Erythroblast (primary cell): ENCODE measurements at regions not wholly inside any gene's neighbourhood (a gene's known extent, or its start where the extent isn't known, plus 50 kb on each side); places are given as distances from the start of the nearest gene placed in this dataset.

Source experiments
- DNase-seq, 2 experiments: peaks; one replicate each; lab custom pipeline; 2025; lab: John Stamatoyannopoulos, UW
- GATA1 ChIP-seq: IDR thresholded peaks from 2 replicates; pipeline ENCODE4 v1.6.1; 2011; ENCODE audit warnings: low read depth, mild to moderate bottlenecking, control low read depth, low read length, moderate library complexity
- POLR2A ChIP-seq: IDR thresholded peaks from 2 replicates; pipeline ENCODE4 v1.6.1; 2011; ENCODE audit warnings: mild to moderate bottlenecking, low read length

DNA sequence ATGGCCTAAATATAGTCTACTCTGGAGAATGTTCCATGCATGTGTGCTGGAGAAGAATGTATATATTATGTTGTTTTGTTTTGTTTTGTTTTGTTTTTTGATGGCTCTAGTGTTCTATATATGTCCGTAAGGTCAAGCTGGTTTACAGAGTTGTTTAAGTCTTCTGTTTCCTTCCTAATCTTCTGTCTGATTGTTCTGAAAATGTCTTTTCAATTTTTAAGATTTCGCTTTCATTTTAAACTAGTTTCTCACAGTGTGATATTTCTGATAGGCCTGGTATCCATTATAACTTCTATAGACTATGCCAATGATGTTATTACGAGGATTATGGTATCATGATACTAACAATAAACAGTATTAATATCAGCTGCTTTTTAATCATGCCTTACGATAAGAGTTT, 1126.3 kb upstream of the SORCS1 start:
- DNase-seq, result no peak
- TF ChIP-seq GATA1 (no peak), POLR2A (no peak)

- DNase-seq, result no peak
- TF ChIP-seq GATA1 (no peak), POLR2A (no peak)
These were observed 1111.6 kb upstream of the SORCS1 start for GRCh38 chr10:108275895-108276685.

DNA sequence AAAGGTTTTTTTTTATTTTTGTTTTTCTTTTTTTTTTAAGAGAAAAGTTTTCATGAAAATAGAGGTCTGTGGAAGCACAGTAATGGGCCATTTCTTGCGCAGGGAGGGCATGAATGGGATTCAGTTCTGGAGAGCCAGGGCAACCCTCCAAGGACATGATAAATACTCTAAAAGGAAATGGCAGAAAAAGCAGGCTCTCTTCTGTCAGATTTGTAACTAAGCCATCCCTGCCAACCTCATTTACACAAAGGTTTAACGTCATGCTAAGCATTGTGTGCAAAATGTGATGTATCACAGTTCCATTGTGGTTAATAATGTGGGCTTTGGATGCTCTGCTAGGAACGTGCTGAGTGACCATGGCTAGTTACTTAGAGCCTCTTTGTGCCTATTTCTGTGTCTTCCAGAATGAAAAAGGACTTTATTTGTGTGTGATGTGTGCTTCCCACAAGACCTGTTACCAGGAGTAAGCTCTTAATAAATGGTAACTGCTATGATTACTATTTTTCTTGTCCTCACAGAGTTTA, 1095.9 kb upstream of the SORCS1 start:
- no peak for TF ChIP-seq GATA1
- TF ChIP-seq POLR2A, result no peak
- DNase-seq, result no peak

GRCh38 chr10:108254089-108254488, 1089.6 kb upstream of the SORCS1 start:
- no peak for DNase-seq
- no peak for TF ChIP-seq POLR2A
- no peak for TF ChIP-seq GATA1

- DNase-seq, result no peak
- no peak for TF ChIP-seq POLR2A
- no peak for TF ChIP-seq GATA1
These were observed 1088.3 kb upstream of the SORCS1 start for GRCh38 chr10:108252771-108253170.

GRCh38 chr10:108250936-108251620, 1086.6 kb upstream of the SORCS1 start:
- no peak for TF ChIP-seq POLR2A
- no peak for TF ChIP-seq GATA1
- DNase-seq, result no peak

GRCh38 chr10:108249940-108250339, 1085.4 kb upstream of the SORCS1 start:
- TF ChIP-seq GATA1, result no peak
- peak; percentile 62 to 64 for DNase-seq

- DNase-seq, result no peak
- TF ChIP-seq GATA1 (no peak), POLR2A (no peak)
These were observed 1080.1 kb upstream of the SORCS1 start for GRCh38 chr10:108244443-108245228.

GRCh38 chr10:108241166-108241565, 1076.7 kb upstream of the SORCS1 start:
- TF ChIP-seq GATA1 (no peak), POLR2A (no peak)
- peak; percentile 1 to 61 for DNase-seq

GRCh38 chr10:108238261-108238660, 1073.8 kb upstream of the SORCS1 start:
- TF ChIP-seq POLR2A (no peak), GATA1 (no peak)
- DNase-seq, result no peak

DNA sequence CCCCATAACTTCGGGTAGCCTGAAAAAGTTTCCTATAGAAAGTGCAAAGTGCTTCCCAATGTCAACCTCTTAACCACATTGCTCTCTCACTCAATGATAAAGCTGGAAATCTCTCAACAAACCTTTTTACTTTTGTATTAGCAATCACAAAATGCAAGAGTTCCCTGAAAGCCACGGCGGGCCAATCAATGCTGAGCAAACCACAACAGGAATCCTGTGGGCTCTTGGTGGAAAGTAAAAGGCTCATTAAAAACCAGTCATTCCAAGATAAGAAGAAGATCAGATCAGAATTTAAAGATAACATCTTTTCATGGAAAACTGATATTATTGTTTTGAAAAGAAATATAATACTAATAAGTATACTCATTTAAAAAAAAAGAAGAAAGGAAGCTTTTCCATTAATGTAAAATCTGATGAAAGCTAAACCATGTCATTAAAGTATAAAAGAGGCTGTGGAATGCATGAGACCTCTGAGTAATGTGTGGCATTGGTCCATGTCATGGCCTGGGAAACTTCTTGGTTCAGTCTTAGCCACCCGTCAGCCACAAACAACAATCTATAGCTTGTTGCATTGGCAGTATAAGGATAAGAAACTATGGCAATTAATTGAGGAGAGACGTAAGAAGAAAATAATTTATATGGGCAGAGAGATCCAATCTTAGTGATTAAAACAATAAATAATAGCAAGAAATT, 1066.1 kb upstream of the SORCS1 start:
- DNase-seq, result no peak
- TF ChIP-seq GATA1 (no peak), POLR2A (no peak)

GRCh38 chr10:108208732-108209131, 1044.2 kb upstream of the SORCS1 start:
- TF ChIP-seq GATA1 (no peak), POLR2A (no peak)
- DNase-seq, result no peak

GRCh38 chr10:108208038-108208437, 1043.5 kb upstream of the SORCS1 start:
- DNase-seq, result no peak
- TF ChIP-seq POLR2A (no peak), GATA1 (no peak)
